ENCODE measurements at regions not wholly inside any gene's neighbourhood (a gene's known extent, or its start where the extent isn't known, plus 50 kb on each side); places are given as distances from the start of the nearest gene placed in this dataset.

GRCh38 chr4:137861682-137862081 lies 329.4 kb upstream of the PCDH18 start (continued):
- no peak for TF ChIP-seq REST (IDR thresholded peaks at IDR 0.05; ENCODE audit: low read depth, low read length)
- TF ChIP-seq ZBTB40 (IDR thresholded peaks at IDR 0.05; ENCODE audit: borderline replicate concordance), result no peak
- no peak for TF ChIP-seq E4F1 (IDR thresholded peaks at IDR 0.05; ENCODE audit: borderline replicate concordance, partially characterized antibody)
- peak; percentile 42; the same call in 1 of the 2 replicates for TF ChIP-seq SMC3 (IDR thresholded peaks at IDR 0.05; ENCODE audit: borderline replicate concordance, low read length)
- TF ChIP-seq YY1 (IDR thresholded peaks at IDR 0.05; ENCODE audit: low read depth, low read length), result 0 out of 2 replicates have a peak, but pooled peaks have one; percentile 43
- TF ChIP-seq BCL11A (IDR thresholded peaks at IDR 0.05; ENCODE audit: low read depth, low read length), result no peak
- no peak for TF ChIP-seq CUX1 (IDR thresholded peaks at IDR 0.05; ENCODE audit: insufficient replicate concordance, low read depth, low read length)
- no peak for TF ChIP-seq FOS (IDR thresholded peaks at IDR 0.05; ENCODE audit: borderline replicate concordance, extremely low read depth, insufficient read length)
- TF ChIP-seq FOXM1 (IDR thresholded peaks at IDR 0.05; ENCODE audit: low read depth, low read length), result no peak
- peak; percentile 48 for TF ChIP-seq RAD21 (IDR thresholded peaks at IDR 0.05; ENCODE audit: insufficient read depth, low read depth, low read length)
- TF ChIP-seq POU2F2 (IDR thresholded peaks at IDR 0.05; ENCODE audit: borderline replicate concordance, low read depth, low read length), result no peak

Measured in GM12878 (cell line).